T-helper 17 cell (primary cell): ENCODE measurements at regions not wholly inside any gene's neighbourhood (a gene's known extent, or its start where the extent isn't known, plus 50 kb on each side); places are given as distances from the start of the nearest gene placed in this dataset.
"Not testable (repeated sequence)": the region's sequence is repeated elsewhere in the genome, so short reads cannot be mapped to it uniquely, and the experiment has no call there.

Source experiments
- ATAC-seq: fragments of 150-1000 bp; cut with Tn5 transposase; 2 replicates; pipeline ENCODE4 v1.10.0; 2021; ENCODE audit warnings: mild to moderate bottlenecking, moderate library complexity
- DNase-seq, 3 donors: peaks; one replicate each; pipeline versions ENCODE4 v3.0.0 to v3.0.0-alpha.2; 2020 to 2021
- H3K9me3 ChIP-seq: one replicate; pipeline ENCODE4 v1.7.0; 2013; ENCODE audit warnings: low read length, mild to moderate bottlenecking; ENCODE audit not compliant: control insufficient read depth, poor library complexity, severe bottlenecking
- H3K27ac Mint-ChIP-seq: one replicate; pipeline ENCODE4 v1.8.0; 2022; ENCODE audit warnings: mild to moderate bottlenecking, moderate library complexity, mixed read lengths
- H3K27me3 Mint-ChIP-seq: one replicate; pipeline ENCODE4 v1.8.0; 2022; ENCODE audit warnings: mixed read lengths
- H3K36me3 Mint-ChIP-seq: one replicate; pipeline ENCODE4 v1.8.0; 2022; ENCODE audit warnings: low read depth, mixed read lengths
- H3K4me1 Mint-ChIP-seq: one replicate; pipeline ENCODE4 v1.8.0; 2022; ENCODE audit warnings: mild to moderate bottlenecking, mixed read lengths
- H3K4me3 Mint-ChIP-seq: one replicate; pipeline ENCODE4 v1.8.0; 2022; ENCODE audit warnings: mild to moderate bottlenecking, moderate library complexity, mixed read lengths

GRCh38 chr6:86791476-86791875 is 145.9 kb upstream of the HTR1E start:
- no peak for ATAC-seq
- H3K27me3 Mint-ChIP-seq, result no peaks in the 10 kb centered on the region
- no peaks in the 10 kb centered on the region for H3K4me1 Mint-ChIP-seq
- H3K4me3 Mint-ChIP-seq, result no peak overlapping the region
- DNase-seq, result no peak
- H3K9me3 ChIP-seq, result no peaks in the 10 kb centered on the region
- no peak overlapping the region for H3K27ac Mint-ChIP-seq
- H3K36me3 Mint-ChIP-seq, result no peaks in the 10 kb centered on the region

GRCh38 chr6:86789779-86790411 is 147.4 kb upstream of the HTR1E start:
- H3K4me3 Mint-ChIP-seq, result no peak overlapping the region
- H3K36me3 Mint-ChIP-seq, result no peaks in the 10 kb centered on the region
- H3K9me3 ChIP-seq, result no peaks in the 10 kb centered on the region
- H3K27ac Mint-ChIP-seq, result no peak overlapping the region
- no peak for DNase-seq
- no peak for ATAC-seq
- peaks cover 1% of the 10 kb centered on the region for H3K27me3 Mint-ChIP-seq
- H3K4me1 Mint-ChIP-seq, result no peaks in the 10 kb centered on the region

- H3K27ac Mint-ChIP-seq, result no peak overlapping the region
- H3K36me3 Mint-ChIP-seq, result no peaks in the 10 kb centered on the region
- ATAC-seq (no peak), DNase-seq (no peak)
- H3K9me3 ChIP-seq, result no peaks in the 10 kb centered on the region
- H3K4me3 Mint-ChIP-seq, result no peak overlapping the region
- peaks cover 5% of the 10 kb centered on the region for H3K27me3 Mint-ChIP-seq
- no peaks in the 10 kb centered on the region for H3K4me1 Mint-ChIP-seq
Observed at GRCh38 chr6:86782328-86782727, 155.0 kb upstream of the HTR1E start.

GRCh38 chr6:86780923-86781322 is 156.4 kb upstream of the HTR1E start:
- H3K4me3 Mint-ChIP-seq, result no peak overlapping the region
- no peak overlapping the region for H3K27ac Mint-ChIP-seq
- H3K27me3 Mint-ChIP-seq, result peaks cover 5% of the 10 kb centered on the region
- ATAC-seq (no peak), DNase-seq (no peak)
- H3K9me3 ChIP-seq, result no peaks in the 10 kb centered on the region
- no peaks in the 10 kb centered on the region for H3K36me3 Mint-ChIP-seq
- no peaks in the 10 kb centered on the region for H3K4me1 Mint-ChIP-seq

GRCh38 chr6:86775893-86776292 is 161.4 kb upstream of the HTR1E start:
- Mint-ChIP-seq H3K27me3 (no peaks in the 10 kb centered on the region), H3K4me1 (no peaks in the 10 kb centered on the region), H3K27ac (no peak overlapping the region), H3K4me3 (no peak overlapping the region), H3K36me3 (no peaks in the 10 kb centered on the region)
- no peaks in the 10 kb centered on the region for H3K9me3 ChIP-seq
- ATAC-seq (no peak), DNase-seq (no peak)

GRCh38 chr6:86765211-86765610 is 172.1 kb upstream of the HTR1E start:
- no peak for DNase-seq

GRCh38 chr6:86759953-86760352 is 177.4 kb upstream of the HTR1E start:
- not testable (repeated sequence) for ATAC-seq, H3K36me3 Mint-ChIP-seq, H3K27me3 Mint-ChIP-seq, H3K9me3 ChIP-seq, H3K4me1 Mint-ChIP-seq, DNase-seq, H3K4me3 Mint-ChIP-seq, H3K27ac Mint-ChIP-seq

More at GRCh38 chr6:86765211-86765610, 172.1 kb upstream of the HTR1E start:
- Mint-ChIP-seq H3K27ac (no peak overlapping the region), H3K4me1 (no peaks in the 10 kb centered on the region), H3K4me3 (no peak overlapping the region), H3K36me3 (no peaks in the 10 kb centered on the region), H3K27me3 (no peaks in the 10 kb centered on the region)
- no peak for ATAC-seq
- no peaks in the 10 kb centered on the region for H3K9me3 ChIP-seq

- H3K9me3 ChIP-seq, result no peaks in the 10 kb centered on the region
- H3K4me3 Mint-ChIP-seq, result no peak overlapping the region
- no peak overlapping the region for H3K27ac Mint-ChIP-seq
- ATAC-seq (no peak), DNase-seq (no peak)
- no peaks in the 10 kb centered on the region for H3K36me3 Mint-ChIP-seq
- no peaks in the 10 kb centered on the region for H3K4me1 Mint-ChIP-seq
- H3K27me3 Mint-ChIP-seq, result no peaks in the 10 kb centered on the region
Observed at GRCh38 chr6:86756640-86757229, 180.6 kb upstream of the HTR1E start.

GRCh38 chr6:86744048-86744447 is 193.3 kb upstream of the HTR1E start:
- H3K36me3 Mint-ChIP-seq, result no peaks in the 10 kb centered on the region
- no peak overlapping the region for H3K27ac Mint-ChIP-seq
- ATAC-seq, result no peak
- no peak overlapping the region for H3K4me3 Mint-ChIP-seq
- no peaks in the 10 kb centered on the region for H3K9me3 ChIP-seq
- no peaks in the 10 kb centered on the region for H3K4me1 Mint-ChIP-seq
- no peak for DNase-seq
- no peaks in the 10 kb centered on the region for H3K27me3 Mint-ChIP-seq

GRCh38 chr6:86738078-86738477 is 199.2 kb upstream of the HTR1E start:
- DNase-seq (no peak), ATAC-seq (no peak)
- Mint-ChIP-seq H3K4me3 (no peak overlapping the region), H3K36me3 (no peaks in the 10 kb centered on the region), H3K27me3 (no peaks in the 10 kb centered on the region), H3K4me1 (no peaks in the 10 kb centered on the region), H3K27ac (no peak overlapping the region)
- no peaks in the 10 kb centered on the region for H3K9me3 ChIP-seq

- not testable (repeated sequence) for H3K4me1 Mint-ChIP-seq, H3K27me3 Mint-ChIP-seq, ATAC-seq, DNase-seq, H3K9me3 ChIP-seq, H3K27ac Mint-ChIP-seq, H3K36me3 Mint-ChIP-seq, H3K4me3 Mint-ChIP-seq
Observed at GRCh38 chr6:86731631-86732030, 205.7 kb upstream of the HTR1E start.

GRCh38 chr6:86730772-86731171 is 206.6 kb upstream of the HTR1E start:
- not testable (repeated sequence) for H3K4me3 Mint-ChIP-seq, DNase-seq, ATAC-seq, H3K36me3 Mint-ChIP-seq, H3K27ac Mint-ChIP-seq, H3K27me3 Mint-ChIP-seq, H3K9me3 ChIP-seq, H3K4me1 Mint-ChIP-seq

- Mint-ChIP-seq H3K36me3 (no peaks in the 10 kb centered on the region), H3K27ac (no peak overlapping the region), H3K27me3 (no peaks in the 10 kb centered on the region), H3K4me3 (no peak overlapping the region), H3K4me1 (no peaks in the 10 kb centered on the region)
- no peaks in the 10 kb centered on the region for H3K9me3 ChIP-seq
- ATAC-seq (no peak), DNase-seq (no peak)
Observed at GRCh38 chr6:86730216-86730615, 207.1 kb upstream of the HTR1E start.

GRCh38 chr6:86728976-86729375 is 208.4 kb upstream of the HTR1E start:
- H3K4me3 Mint-ChIP-seq, result no peak overlapping the region
- no peaks in the 10 kb centered on the region for H3K9me3 ChIP-seq
- no peak for DNase-seq
- ATAC-seq, result no peak
- no peaks in the 10 kb centered on the region for H3K27me3 Mint-ChIP-seq
- no peaks in the 10 kb centered on the region for H3K4me1 Mint-ChIP-seq
- no peaks in the 10 kb centered on the region for H3K36me3 Mint-ChIP-seq
- H3K27ac Mint-ChIP-seq, result no peak overlapping the region
